ENCODE measurements at regions not wholly inside any gene's neighbourhood (a gene's known extent, or its start where the extent isn't known, plus 50 kb on each side); places are given as distances from the start of the nearest gene placed in this dataset.

- no peak for DNase-seq
- no peaks in the 10 kb centered on the region for H3K4me1 Mint-ChIP-seq
- H3K4me3 Mint-ChIP-seq = no peak overlapping the region
- no peaks in the 10 kb centered on the region for H3K4me1 ChIP-seq (ENCODE audit: control insufficient read depth, insufficient read depth, low read length)
- 56% methylated on average over 4 of the region's 4 CpGs for WGBS (ENCODE audit: insufficient coverage)
- no peak for TF ChIP-seq CTCF (IDR thresholded peaks at IDR 0.05)
- H3K36me3 ChIP-seq (ENCODE audit: control insufficient read depth, insufficient read depth, low read length) = no peaks in the 10 kb centered on the region
- H3K27me3 Mint-ChIP-seq (ENCODE audit: low read depth in 2 of 2) = peaks cover 0 to 2% of the 10 kb centered on the region in 2 donors
- H3K4me3 ChIP-seq (ENCODE audit: low read length) = no peak overlapping the region
- H3K27ac Mint-ChIP-seq = no peak overlapping the region
- no peaks in the 10 kb centered on the region for H3K9me3 ChIP-seq (ENCODE audit: control insufficient read depth, insufficient read depth, low read length)
- no peaks in the 10 kb centered on the region for H3K27me3 ChIP-seq (ENCODE audit: control insufficient read depth, insufficient read depth, low read length)
- H3K27ac ChIP-seq (ENCODE audit: low read length) = no peak overlapping the region
- no peaks in the 10 kb centered on the region for H3K36me3 Mint-ChIP-seq
- intact Hi-C loops (cut with micrococcal nuclease) = no loop called here
- ATAC-seq = no peak
- no peaks in the 10 kb centered on the region for H3K9me3 Mint-ChIP-seq
Observed at GRCh38 chr2:13252615-13253014, 535.9 kb downstream of the TRIB2 start.

- intact Hi-C loops (cut with micrococcal nuclease) = no loop called here
- H3K9me3 Mint-ChIP-seq = peaks cover 3 to 4% of the 10 kb centered on the region in 2 donors
- ATAC-seq = no peak
- no peaks in the 10 kb centered on the region for H3K36me3 Mint-ChIP-seq
- no peak for DNase-seq
- H3K27me3 Mint-ChIP-seq (ENCODE audit: low read depth in 2 of 2) = peaks cover 0 to 2% of the 10 kb centered on the region in 2 donors
- no peak overlapping the region for H3K4me3 ChIP-seq (ENCODE audit: low read length)
- TF ChIP-seq CTCF (IDR thresholded peaks at IDR 0.05) = no peak
- H3K9me3 ChIP-seq (ENCODE audit: control insufficient read depth, insufficient read depth, low read length) = no peaks in the 10 kb centered on the region
- H3K4me3 Mint-ChIP-seq = no peak overlapping the region
- 73% methylated on average over 1 of the region's 1 CpG for WGBS (ENCODE audit: insufficient coverage)
- no peaks in the 10 kb centered on the region for H3K4me1 ChIP-seq (ENCODE audit: control insufficient read depth, insufficient read depth, low read length)
- H3K27ac ChIP-seq (ENCODE audit: low read length) = no peak overlapping the region
- no peaks in the 10 kb centered on the region for H3K4me1 Mint-ChIP-seq
- no peak overlapping the region for H3K27ac Mint-ChIP-seq
- H3K27me3 ChIP-seq (ENCODE audit: control insufficient read depth, insufficient read depth, low read length) = no peaks in the 10 kb centered on the region
- H3K36me3 ChIP-seq (ENCODE audit: control insufficient read depth, insufficient read depth, low read length) = no peaks in the 10 kb centered on the region
Observed at GRCh38 chr2:13255485-13255884, 538.7 kb downstream of the TRIB2 start.

DNA sequence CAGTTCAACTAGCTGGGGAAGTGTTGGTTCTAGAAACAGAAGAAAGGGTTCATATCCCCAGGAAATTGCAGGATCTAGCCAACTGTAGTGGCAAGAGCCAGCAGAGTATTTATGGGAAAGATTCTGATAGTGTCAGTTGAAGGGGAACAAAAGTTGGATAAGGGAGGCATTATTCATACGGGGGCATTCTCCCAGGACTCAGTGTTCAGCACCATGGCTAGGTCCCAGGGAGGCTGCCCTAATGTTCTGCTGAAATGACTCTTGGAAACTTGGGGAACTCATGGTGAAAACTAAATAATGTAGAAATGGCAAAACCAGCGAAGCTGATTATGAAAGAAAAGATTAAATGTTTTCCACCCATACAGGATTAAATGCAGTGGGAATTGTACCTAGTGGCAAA, 543.7 kb downstream of the TRIB2 start:
- no peaks in the 10 kb centered on the region for H3K27me3 ChIP-seq (ENCODE audit: control insufficient read depth, insufficient read depth, low read length)
- H3K36me3 Mint-ChIP-seq = no peaks in the 10 kb centered on the region
- no peaks in the 10 kb centered on the region for H3K4me1 ChIP-seq (ENCODE audit: control insufficient read depth, insufficient read depth, low read length)
- WGBS (ENCODE audit: insufficient coverage) = 34% methylated on average over 1 of the region's 2 CpGs
- no peak overlapping the region for H3K4me3 ChIP-seq (ENCODE audit: low read length)
- intact Hi-C loops (cut with micrococcal nuclease) = no loop called here
- TF ChIP-seq CTCF (IDR thresholded peaks at IDR 0.05) = no peak
- H3K27me3 Mint-ChIP-seq (ENCODE audit: low read depth in 2 of 2) = no peaks in the 10 kb centered on the region
- DNase-seq (no peak), ATAC-seq (no peak)
- H3K4me1 Mint-ChIP-seq = no peaks in the 10 kb centered on the region
- H3K9me3 ChIP-seq (ENCODE audit: control insufficient read depth, insufficient read depth, low read length) = no peaks in the 10 kb centered on the region
- H3K36me3 ChIP-seq (ENCODE audit: control insufficient read depth, insufficient read depth, low read length) = no peaks in the 10 kb centered on the region
- peaks cover 9% of the 10 kb centered on the region in 2 donors for H3K9me3 Mint-ChIP-seq
- no peak overlapping the region for H3K27ac Mint-ChIP-seq
- no peak overlapping the region for H3K27ac ChIP-seq (ENCODE audit: low read length)
- no peak overlapping the region for H3K4me3 Mint-ChIP-seq

- Histone ChIP-seq H3K9me3 (ENCODE audit: control insufficient read depth, insufficient read depth, low read length) (no peaks in the 10 kb centered on the region), H3K4me1 (ENCODE audit: control insufficient read depth, insufficient read depth, low read length) (no peaks in the 10 kb centered on the region), H3K4me3 (ENCODE audit: low read length) (no peak overlapping the region), H3K27me3 (ENCODE audit: control insufficient read depth, insufficient read depth, low read length) (no peaks in the 10 kb centered on the region), H3K36me3 (ENCODE audit: control insufficient read depth, insufficient read depth, low read length) (no peaks in the 10 kb centered on the region), H3K27ac (ENCODE audit: low read length) (no peak overlapping the region)
- no peaks in the 10 kb centered on the region for H3K27me3 Mint-ChIP-seq (ENCODE audit: low read depth in 2 of 2)
- H3K27ac Mint-ChIP-seq = no peak overlapping the region
- DNase-seq = no peak
- no CpG with 5 or more reads among the region's 1 CpG for WGBS (ENCODE audit: insufficient coverage)
- no peak overlapping the region for H3K4me3 Mint-ChIP-seq
- no peak for TF ChIP-seq CTCF (IDR thresholded peaks at IDR 0.05)
- H3K4me1 Mint-ChIP-seq = no peaks in the 10 kb centered on the region
- H3K9me3 Mint-ChIP-seq = peaks cover 5 to 6% of the 10 kb centered on the region in 2 donors
- no peak for ATAC-seq
- intact Hi-C loops (cut with micrococcal nuclease) = no loop called here
- H3K36me3 Mint-ChIP-seq = no peaks in the 10 kb centered on the region
Observed at GRCh38 chr2:13266166-13266565, 549.4 kb downstream of the TRIB2 start.

All from natural killer cell (primary cell).